GM06990 (cell line): ENCODE measurements at regions not wholly inside any gene's neighbourhood (a gene's known extent, or its start where the extent isn't known, plus 50 kb on each side); places are given as distances from the start of the nearest gene placed in this dataset.

Experiments used
- DNase-seq: peaks from one replicate; pipeline ENCODE4 v3.0.0-alpha.2; 2011; ENCODE audit not compliant: insufficient read length; ENCODE audit errors: extremely low read depth
- H3K27me3 ChIP-seq: replicated peaks from 2 replicates; pipeline ENCODE4 v1.6.0; 2011; ENCODE audit warnings: low read length; ENCODE audit not compliant: control insufficient read depth, insufficient read depth
- H3K36me3 ChIP-seq: 2 replicates; pipeline ENCODE4 v1.5.1; 2011; ENCODE audit warnings: low read length; ENCODE audit not compliant: control insufficient read depth, insufficient read depth
- H3K4me3 ChIP-seq: replicated peaks from 2 replicates; pipeline ENCODE4 v1.5.1; 2011; ENCODE audit warnings: low read depth, mild to moderate bottlenecking, control low read depth, low read length
- TF ChIP-seq, protein P1 (sequence below): IDR thresholded peaks from 2 replicates; pipeline ENCODE4 v1.5.1; 2011; ENCODE audit warnings: low read length, control low read depth, mild to moderate bottlenecking, inconsistent platforms; ENCODE audit not compliant: insufficient read depth, poor library complexity, severe bottlenecking

DNA sequence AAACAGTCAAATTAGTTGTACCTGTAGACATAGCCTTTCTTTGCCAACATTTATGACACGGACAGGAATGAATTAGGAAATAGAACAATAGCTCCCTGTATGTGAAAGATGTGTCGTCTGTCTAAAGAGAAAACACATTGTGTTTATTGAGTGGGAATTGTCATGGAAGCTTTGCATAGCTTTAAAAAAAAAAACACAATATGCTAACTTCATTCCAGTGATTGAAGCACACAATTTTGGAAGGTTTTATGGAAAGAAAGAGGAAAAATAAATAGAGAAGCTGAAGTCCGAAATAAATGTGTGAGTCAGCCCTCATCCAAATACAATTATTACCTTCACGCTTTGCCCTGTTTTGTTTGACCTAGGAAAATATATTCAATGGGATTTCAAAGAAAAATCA lies 1095.7 kb downstream of the TSN start:
- Histone ChIP-seq H3K36me3 (no peaks in the 10 kb centered on the region), H3K4me3 (no peak overlapping the region), H3K27me3 (no peaks in the 10 kb centered on the region)
- DNase-seq, result no peak
- TF ChIP-seq, protein P1, sequence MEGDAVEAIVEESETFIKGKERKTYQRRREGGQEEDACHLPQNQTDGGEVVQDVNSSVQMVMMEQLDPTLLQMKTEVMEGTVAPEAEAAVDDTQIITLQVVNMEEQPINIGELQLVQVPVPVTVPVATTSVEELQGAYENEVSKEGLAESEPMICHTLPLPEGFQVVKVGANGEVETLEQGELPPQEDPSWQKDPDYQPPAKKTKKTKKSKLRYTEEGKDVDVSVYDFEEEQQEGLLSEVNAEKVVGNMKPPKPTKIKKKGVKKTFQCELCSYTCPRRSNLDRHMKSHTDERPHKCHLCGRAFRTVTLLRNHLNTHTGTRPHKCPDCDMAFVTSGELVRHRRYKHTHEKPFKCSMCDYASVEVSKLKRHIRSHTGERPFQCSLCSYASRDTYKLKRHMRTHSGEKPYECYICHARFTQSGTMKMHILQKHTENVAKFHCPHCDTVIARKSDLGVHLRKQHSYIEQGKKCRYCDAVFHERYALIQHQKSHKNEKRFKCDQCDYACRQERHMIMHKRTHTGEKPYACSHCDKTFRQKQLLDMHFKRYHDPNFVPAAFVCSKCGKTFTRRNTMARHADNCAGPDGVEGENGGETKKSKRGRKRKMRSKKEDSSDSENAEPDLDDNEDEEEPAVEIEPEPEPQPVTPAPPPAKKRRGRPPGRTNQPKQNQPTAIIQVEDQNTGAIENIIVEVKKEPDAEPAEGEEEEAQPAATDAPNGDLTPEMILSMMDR, result no peak

GRCh38 chr2:122851972-122852531 lies 1096.6 kb downstream of the TSN start:
- no peak overlapping the region for H3K4me3 ChIP-seq
- TF ChIP-seq, protein P1, result no peak
- no peaks in the 10 kb centered on the region for H3K36me3 ChIP-seq
- DNase-seq, result no peak
- no peaks in the 10 kb centered on the region for H3K27me3 ChIP-seq

GRCh38 chr2:122856696-122857095 lies 1101.2 kb downstream of the TSN start:
- no peaks in the 10 kb centered on the region for H3K36me3 ChIP-seq
- no peaks in the 10 kb centered on the region for H3K27me3 ChIP-seq
- DNase-seq, result no peak
- TF ChIP-seq, protein P1, result no peak
- H3K4me3 ChIP-seq, result no peak overlapping the region

- TF ChIP-seq, protein P1, result no peak
- Histone ChIP-seq H3K27me3 (no peaks in the 10 kb centered on the region), H3K36me3 (no peaks in the 10 kb centered on the region), H3K4me3 (no peak overlapping the region)
- DNase-seq, result no peak
Observed at GRCh38 chr2:122858075-122858702, 1102.7 kb downstream of the TSN start.

DNA sequence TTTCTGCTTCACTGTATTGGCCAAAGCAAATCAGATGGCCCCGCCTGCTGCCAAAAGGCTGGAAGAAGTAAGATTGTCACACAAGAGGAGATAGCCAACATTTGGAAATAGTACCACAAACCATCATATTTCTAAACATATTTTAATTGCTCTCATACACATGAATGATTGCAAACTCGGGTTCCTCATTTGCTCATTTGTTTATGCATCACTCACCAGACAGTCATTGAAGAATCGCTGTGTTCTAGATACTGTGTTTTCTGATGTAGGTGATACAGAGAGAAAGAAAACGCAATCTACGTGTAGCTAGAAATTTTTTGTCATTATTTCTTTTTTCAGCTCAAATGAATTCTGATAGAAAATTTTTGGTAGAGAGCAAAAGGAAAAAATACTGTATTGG lies 1103.4 kb downstream of the TSN start:
- Histone ChIP-seq H3K4me3 (no peak overlapping the region), H3K27me3 (no peaks in the 10 kb centered on the region), H3K36me3 (no peaks in the 10 kb centered on the region)
- no peak for DNase-seq
- TF ChIP-seq, protein P1, result no peak
